ENCODE measurements at regions not wholly inside any gene's neighbourhood (a gene's known extent, or its start where the extent isn't known, plus 50 kb on each side); places are given as distances from the start of the nearest gene placed in this dataset.

- TF ChIP-seq, protein P1, sequence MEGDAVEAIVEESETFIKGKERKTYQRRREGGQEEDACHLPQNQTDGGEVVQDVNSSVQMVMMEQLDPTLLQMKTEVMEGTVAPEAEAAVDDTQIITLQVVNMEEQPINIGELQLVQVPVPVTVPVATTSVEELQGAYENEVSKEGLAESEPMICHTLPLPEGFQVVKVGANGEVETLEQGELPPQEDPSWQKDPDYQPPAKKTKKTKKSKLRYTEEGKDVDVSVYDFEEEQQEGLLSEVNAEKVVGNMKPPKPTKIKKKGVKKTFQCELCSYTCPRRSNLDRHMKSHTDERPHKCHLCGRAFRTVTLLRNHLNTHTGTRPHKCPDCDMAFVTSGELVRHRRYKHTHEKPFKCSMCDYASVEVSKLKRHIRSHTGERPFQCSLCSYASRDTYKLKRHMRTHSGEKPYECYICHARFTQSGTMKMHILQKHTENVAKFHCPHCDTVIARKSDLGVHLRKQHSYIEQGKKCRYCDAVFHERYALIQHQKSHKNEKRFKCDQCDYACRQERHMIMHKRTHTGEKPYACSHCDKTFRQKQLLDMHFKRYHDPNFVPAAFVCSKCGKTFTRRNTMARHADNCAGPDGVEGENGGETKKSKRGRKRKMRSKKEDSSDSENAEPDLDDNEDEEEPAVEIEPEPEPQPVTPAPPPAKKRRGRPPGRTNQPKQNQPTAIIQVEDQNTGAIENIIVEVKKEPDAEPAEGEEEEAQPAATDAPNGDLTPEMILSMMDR (IDR thresholded peaks at IDR 0.05; ENCODE audit: unreplicated experiment), result no peak
- Mint-ChIP-seq H3K27ac (ENCODE audit: unreplicated experiment) (no peak overlapping the region), H3K9me3 (ENCODE audit: unreplicated experiment) (no peaks in the 10 kb centered on the region), H3K4me1 (ENCODE audit: unreplicated experiment) (no peaks in the 10 kb centered on the region), H3K36me3 (ENCODE audit: low read depth, unreplicated experiment) (no peaks in the 10 kb centered on the region), H3K27me3 (ENCODE audit: unreplicated experiment) (no peaks in the 10 kb centered on the region), H3K4me3 (ENCODE audit: unreplicated experiment) (no peak overlapping the region)
- no peak for DNase-seq (ENCODE audit: low spot score)
Measured at GRCh38 chr2:16359961-16360360, 305.7 kb downstream of the CYRIA start.

GRCh38 chr2:16357188-16357587 is 308.4 kb downstream of the CYRIA start:
- H3K4me1 Mint-ChIP-seq (ENCODE audit: unreplicated experiment), result no peaks in the 10 kb centered on the region
- H3K9me3 Mint-ChIP-seq (ENCODE audit: unreplicated experiment), result no peaks in the 10 kb centered on the region
- TF ChIP-seq, protein P1 (IDR thresholded peaks at IDR 0.05; ENCODE audit: unreplicated experiment), result no peak
- H3K36me3 Mint-ChIP-seq (ENCODE audit: low read depth, unreplicated experiment), result no peaks in the 10 kb centered on the region
- no peak overlapping the region for H3K27ac Mint-ChIP-seq (ENCODE audit: unreplicated experiment)
- no peaks in the 10 kb centered on the region for H3K27me3 Mint-ChIP-seq (ENCODE audit: unreplicated experiment)
- H3K4me3 Mint-ChIP-seq (ENCODE audit: unreplicated experiment), result no peak overlapping the region
- no peak for DNase-seq (ENCODE audit: low spot score)

GRCh38 chr2:16351541-16351940 is 314.1 kb downstream of the CYRIA start:
- no peak for DNase-seq (ENCODE audit: low spot score)
- peaks cover 3% of the 10 kb centered on the region for H3K36me3 Mint-ChIP-seq (ENCODE audit: low read depth, unreplicated experiment)
- H3K27ac Mint-ChIP-seq (ENCODE audit: unreplicated experiment), result no peak overlapping the region
- no peaks in the 10 kb centered on the region for H3K4me1 Mint-ChIP-seq (ENCODE audit: unreplicated experiment)
- H3K4me3 Mint-ChIP-seq (ENCODE audit: unreplicated experiment), result no peak overlapping the region
- no peaks in the 10 kb centered on the region for H3K27me3 Mint-ChIP-seq (ENCODE audit: unreplicated experiment)
- H3K9me3 Mint-ChIP-seq (ENCODE audit: unreplicated experiment), result peaks cover 4% of the 10 kb centered on the region
- TF ChIP-seq, protein P1 (IDR thresholded peaks at IDR 0.05; ENCODE audit: unreplicated experiment), result no peak

GRCh38 chr2:16351137-16351536 is 314.5 kb downstream of the CYRIA start:
- no peaks in the 10 kb centered on the region for H3K4me1 Mint-ChIP-seq (ENCODE audit: unreplicated experiment)
- H3K27ac Mint-ChIP-seq (ENCODE audit: unreplicated experiment), result no peak overlapping the region
- TF ChIP-seq, protein P1 (IDR thresholded peaks at IDR 0.05; ENCODE audit: unreplicated experiment), result no peak
- DNase-seq (ENCODE audit: low spot score), result no peak
- H3K36me3 Mint-ChIP-seq (ENCODE audit: low read depth, unreplicated experiment), result peaks cover 3% of the 10 kb centered on the region
- H3K9me3 Mint-ChIP-seq (ENCODE audit: unreplicated experiment), result peaks cover 4% of the 10 kb centered on the region
- H3K27me3 Mint-ChIP-seq (ENCODE audit: unreplicated experiment), result no peaks in the 10 kb centered on the region
- no peak overlapping the region for H3K4me3 Mint-ChIP-seq (ENCODE audit: unreplicated experiment)

DNA sequence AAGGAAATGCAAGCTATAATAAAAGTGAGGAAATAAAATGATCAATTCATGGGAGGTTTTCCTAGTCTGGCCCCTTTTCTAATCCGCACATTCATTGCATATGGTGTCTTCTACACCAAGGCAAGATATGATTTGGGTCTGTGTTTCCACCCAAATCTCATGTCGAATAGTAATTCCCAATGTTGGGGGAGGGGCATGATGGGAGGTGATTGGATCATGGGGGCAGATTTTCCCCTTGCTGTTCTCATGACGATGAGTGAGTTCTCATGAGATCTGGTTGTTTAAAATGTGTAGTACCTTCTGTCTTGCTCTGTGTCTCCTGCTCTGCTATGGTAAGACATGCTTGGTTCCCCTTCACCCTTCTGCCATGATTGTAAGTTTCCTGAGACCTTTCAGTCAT is 315.4 kb downstream of the CYRIA start:
- H3K27ac Mint-ChIP-seq (ENCODE audit: unreplicated experiment), result no peak overlapping the region
- TF ChIP-seq, protein P1 (IDR thresholded peaks at IDR 0.05; ENCODE audit: unreplicated experiment), result no peak
- peaks cover 3% of the 10 kb centered on the region for H3K36me3 Mint-ChIP-seq (ENCODE audit: low read depth, unreplicated experiment)
- no peaks in the 10 kb centered on the region for H3K27me3 Mint-ChIP-seq (ENCODE audit: unreplicated experiment)
- no peak overlapping the region for H3K4me3 Mint-ChIP-seq (ENCODE audit: unreplicated experiment)
- DNase-seq (ENCODE audit: low spot score), result no peak
- H3K9me3 Mint-ChIP-seq (ENCODE audit: unreplicated experiment), result peaks cover 4% of the 10 kb centered on the region
- H3K4me1 Mint-ChIP-seq (ENCODE audit: unreplicated experiment), result no peaks in the 10 kb centered on the region

Measured in endothelial cell (in vitro differentiated cells).